Activated CD4-positive, alpha-beta T cell treated with anti-CD3 and anti-CD28 coated beads, Interleukin-2, amount 50 U/mL, for 24 hours (primary cell): ENCODE measurements at regions not wholly inside any gene's neighbourhood (a gene's known extent, or its start where the extent isn't known, plus 50 kb on each side); places are given as distances from the start of the nearest gene placed in this dataset.
"Not testable (repeated sequence)": the region's sequence is repeated elsewhere in the genome, so short reads cannot be mapped to it uniquely, and the experiment has no call there.

Source experiments
- DNase-seq, 2 donors: peaks; one replicate each; pipeline ENCODE4 v3.0.0-alpha.2; 2020; ENCODE audit warnings: low read depth in 1 of 2, low spot score in 1 of 2

- not testable (repeated sequence) for DNase-seq
Measured at GRCh38 chr15:91655563-91656290, 197.8 kb upstream of the SLCO3A1 start.

- DNase-seq = no peak
Measured at GRCh38 chr15:91660174-91660649, 193.3 kb upstream of the SLCO3A1 start.

DNA sequence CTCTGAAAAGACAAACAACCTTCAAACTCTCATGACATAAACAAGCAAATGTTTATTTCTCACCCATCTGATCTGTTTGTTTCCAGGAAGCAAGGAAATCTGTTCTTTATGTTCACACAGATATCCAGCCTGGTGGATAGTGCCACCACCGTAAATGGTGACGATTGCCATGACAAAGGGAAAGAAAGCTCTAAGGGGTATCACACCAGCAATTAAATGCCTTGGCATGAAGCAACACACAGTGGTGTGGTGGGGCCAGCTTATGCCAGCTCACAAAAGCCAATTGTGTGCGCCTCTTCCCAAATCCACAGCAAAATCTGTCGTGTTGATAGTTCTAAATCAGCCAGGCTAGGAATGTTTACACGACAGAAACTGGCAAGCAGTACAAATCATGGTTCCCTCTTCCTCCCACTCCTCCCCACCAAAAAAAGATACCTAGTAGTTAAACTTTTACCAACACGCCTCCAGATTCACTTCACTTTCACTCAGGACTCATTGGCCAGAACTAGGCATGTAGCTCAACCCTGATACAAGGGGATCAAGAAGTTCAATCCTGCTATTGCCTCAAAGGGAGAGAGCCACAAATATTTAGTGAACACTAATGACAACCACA, 189.2 kb upstream of the SLCO3A1 start:
- DNase-seq = no peak

- DNase-seq = no peak
Measured at GRCh38 chr15:91665212-91665611, 188.3 kb upstream of the SLCO3A1 start.

DNA sequence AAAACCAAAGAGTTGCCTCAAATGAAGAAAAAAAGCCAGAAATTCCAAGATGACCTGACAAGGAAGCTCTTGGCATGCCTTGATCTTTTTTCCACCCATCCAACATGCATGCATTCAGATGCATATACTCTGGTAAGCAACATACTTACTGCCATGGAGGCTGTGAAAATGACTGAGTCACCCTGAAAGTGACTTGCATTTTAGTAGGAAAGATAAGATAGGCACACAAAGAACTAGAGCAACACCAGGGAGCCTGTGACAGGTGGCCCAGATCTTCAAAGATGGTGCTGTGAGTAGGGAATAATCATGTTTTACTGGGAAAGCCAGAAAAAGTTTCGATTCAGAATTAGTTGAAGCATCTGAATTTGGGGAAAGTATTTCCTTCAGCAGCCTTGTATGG, 185.1 kb upstream of the SLCO3A1 start:
- DNase-seq = no peak

DNA sequence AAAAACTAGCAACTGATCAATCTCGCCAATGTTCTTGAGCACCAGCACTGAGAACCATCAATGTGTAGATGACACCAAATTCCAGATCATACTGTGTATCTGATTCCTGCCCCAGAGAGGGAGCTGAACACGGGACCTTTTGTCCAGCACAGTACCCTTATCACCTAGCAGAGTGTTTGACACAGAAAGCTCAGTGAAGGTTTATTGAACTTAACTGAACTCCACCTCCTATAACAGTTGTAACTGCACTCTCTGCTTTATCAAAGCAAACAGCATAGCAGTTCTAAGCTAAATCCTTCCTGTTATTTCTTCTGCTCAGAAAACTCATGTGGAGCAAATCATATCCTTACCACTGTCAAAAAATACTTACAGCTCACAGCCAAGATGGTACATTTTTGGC, 183.4 kb upstream of the SLCO3A1 start:
- no peak for DNase-seq

DNA sequence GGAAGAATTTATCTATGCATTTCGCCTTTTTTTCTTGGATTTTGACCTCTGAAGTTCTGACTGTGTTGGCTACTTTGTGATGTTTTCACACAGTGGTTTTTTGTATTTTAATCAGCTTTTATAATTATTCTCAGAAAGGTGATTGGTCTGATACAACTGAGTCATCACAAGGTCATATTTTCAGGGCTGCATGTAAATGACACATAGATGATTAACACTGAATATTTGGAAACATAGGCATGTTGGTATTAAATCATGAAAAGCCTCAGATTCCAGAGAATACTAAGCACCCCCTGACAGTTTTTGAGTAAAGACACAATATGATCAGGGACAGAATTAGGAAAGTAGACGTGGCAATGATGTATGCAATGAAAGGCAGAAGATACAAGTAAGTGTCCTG, 175.5 kb upstream of the SLCO3A1 start:
- DNase-seq = no peak

DNA sequence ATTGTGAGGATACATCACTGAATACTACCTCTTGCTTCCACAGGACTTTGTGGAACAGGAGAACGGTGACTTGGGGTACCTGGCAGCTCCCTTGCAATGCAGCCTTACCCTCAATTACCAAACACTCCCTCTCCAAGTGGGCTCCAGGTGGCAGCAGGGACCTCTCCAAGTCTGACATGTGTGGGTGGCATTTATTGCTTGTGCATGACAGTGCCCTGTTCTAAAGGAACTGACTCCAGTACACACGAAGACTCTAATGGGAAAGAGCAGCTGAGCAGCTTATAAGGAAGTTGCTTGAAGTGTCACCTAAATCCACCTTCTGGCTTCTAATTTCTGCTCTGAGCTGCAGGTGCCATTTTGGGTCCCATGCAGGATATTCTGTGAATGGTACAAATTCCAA, 174.1 kb upstream of the SLCO3A1 start:
- no peak for DNase-seq

DNA sequence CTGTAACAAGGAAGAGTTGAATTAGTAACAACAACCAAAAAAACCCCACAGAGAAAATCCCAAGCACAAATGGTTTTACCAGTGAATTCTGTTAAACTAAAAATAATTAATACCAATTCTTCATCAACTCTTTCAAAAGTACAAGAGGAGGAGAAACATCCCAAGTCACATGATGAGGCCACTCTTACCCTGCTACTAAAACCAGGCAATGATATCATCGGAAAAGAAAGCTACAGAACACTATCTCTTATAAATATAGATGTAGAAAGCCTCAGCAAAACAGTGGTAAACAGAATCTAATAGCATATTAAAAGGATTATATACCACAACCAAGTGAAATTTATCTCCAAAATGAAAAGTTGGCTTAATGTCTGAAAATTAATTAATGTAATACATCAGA, 168.1 kb upstream of the SLCO3A1 start:
- DNase-seq = no peak

DNA sequence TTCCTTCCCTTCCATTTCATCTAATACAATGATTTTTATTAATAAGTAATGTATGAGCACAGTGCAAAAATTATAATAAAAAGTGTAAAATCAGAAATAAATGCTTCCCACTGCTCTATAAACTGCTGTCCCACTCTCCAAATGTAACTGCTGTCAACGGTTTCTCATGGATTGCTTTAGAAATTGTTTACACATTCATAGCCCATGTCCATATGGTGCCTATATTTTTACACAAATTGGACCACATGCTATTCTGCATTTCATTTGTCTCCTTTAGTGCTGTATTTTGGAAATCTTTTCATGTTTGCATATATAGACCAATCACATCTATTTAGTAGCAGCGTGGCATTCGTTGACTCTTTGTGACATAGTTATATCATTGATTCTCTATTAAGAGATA, 164.7 kb upstream of the SLCO3A1 start:
- DNase-seq = no peak

- DNase-seq = no peak
Measured at GRCh38 chr15:91689377-91689776, 164.1 kb upstream of the SLCO3A1 start.

- DNase-seq = no peak
Measured at GRCh38 chr15:91692596-91692995, 160.9 kb upstream of the SLCO3A1 start.

- DNase-seq = no peak
Measured at GRCh38 chr15:91694131-91694830, 159.2 kb upstream of the SLCO3A1 start.

DNA sequence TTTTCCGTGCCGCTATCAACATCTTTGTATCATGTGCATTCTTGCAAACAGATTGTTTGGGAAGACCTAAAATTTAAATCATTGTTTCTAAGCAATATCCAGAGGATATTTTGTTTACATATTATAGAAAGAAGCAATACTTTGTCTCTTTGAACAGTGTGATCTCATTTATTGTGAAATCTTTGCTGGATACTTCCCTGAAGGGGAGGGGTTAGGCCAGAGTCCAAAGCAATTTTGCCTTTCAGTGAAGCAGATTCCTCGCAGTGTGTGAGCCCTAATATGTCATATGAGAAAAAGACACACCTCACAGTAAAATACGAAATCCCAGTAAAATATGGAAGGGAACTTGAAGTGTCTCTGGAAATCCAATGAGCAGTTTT, 158.7 kb upstream of the SLCO3A1 start:
- DNase-seq = no peak

DNA sequence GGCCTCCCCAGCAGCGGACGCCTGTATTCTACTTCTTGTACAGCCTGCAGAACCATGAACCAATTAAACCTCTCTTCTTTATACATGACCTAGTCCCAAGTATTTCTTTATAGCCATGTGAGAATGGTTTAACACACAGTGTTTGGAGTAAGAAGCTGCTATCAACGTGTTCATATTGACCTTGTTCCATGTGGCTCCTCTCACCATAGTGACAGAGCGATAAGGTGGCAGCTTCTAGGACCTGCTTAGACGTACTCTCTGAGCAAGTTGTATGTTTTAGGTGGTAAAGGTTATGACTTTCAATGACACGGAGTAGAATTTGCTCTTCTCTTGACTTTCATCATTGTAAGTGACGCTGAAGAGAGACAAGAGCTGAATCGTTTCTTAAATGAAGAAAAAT, 157.7 kb upstream of the SLCO3A1 start:
- DNase-seq = no peak

- DNase-seq = no peak
Measured at GRCh38 chr15:91696981-91697380, 156.5 kb upstream of the SLCO3A1 start.

DNA sequence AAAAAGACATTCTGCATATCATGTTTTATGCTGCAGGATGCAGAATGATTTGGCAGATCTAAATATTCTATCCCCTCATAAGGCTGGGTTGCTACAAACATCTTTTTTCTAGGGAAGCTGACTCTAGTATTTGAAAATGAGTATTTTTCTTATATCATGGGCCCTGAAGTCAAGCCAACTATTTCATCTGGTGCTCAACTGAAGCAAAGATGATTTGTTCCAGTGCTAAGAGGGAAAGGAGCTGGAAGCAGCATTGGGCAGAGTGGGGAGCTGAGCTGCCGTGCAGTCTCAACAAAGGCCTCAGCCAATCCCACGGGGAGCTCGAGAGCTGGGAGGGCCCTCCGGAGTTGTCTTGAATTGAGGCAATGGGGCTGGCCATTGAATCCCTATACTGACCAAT, 155.3 kb upstream of the SLCO3A1 start:
- DNase-seq = no peak

GRCh38 chr15:91699741-91700140, 153.8 kb upstream of the SLCO3A1 start:
- no peak for DNase-seq

GRCh38 chr15:91703274-91703673, 150.2 kb upstream of the SLCO3A1 start:
- DNase-seq = no peak

DNA sequence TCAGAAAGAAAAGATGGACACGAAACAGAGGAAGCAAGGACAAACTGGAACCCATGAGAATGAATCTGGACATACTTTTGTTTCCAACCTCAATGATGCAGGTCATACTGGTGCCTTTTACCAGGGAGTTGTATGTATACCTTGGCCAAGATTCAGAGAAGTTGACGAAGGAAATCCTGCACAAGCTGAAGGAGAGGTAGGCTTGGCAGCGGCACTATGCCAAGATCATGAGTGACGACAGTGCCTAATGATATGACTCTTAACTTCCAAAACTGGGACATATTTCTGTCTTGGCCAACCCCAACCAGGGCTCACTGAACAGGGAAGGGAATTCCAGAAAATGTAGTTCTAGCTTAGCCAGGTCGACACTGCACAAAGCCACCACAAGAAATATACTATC, 149.2 kb upstream of the SLCO3A1 start:
- no peak for DNase-seq

DNA sequence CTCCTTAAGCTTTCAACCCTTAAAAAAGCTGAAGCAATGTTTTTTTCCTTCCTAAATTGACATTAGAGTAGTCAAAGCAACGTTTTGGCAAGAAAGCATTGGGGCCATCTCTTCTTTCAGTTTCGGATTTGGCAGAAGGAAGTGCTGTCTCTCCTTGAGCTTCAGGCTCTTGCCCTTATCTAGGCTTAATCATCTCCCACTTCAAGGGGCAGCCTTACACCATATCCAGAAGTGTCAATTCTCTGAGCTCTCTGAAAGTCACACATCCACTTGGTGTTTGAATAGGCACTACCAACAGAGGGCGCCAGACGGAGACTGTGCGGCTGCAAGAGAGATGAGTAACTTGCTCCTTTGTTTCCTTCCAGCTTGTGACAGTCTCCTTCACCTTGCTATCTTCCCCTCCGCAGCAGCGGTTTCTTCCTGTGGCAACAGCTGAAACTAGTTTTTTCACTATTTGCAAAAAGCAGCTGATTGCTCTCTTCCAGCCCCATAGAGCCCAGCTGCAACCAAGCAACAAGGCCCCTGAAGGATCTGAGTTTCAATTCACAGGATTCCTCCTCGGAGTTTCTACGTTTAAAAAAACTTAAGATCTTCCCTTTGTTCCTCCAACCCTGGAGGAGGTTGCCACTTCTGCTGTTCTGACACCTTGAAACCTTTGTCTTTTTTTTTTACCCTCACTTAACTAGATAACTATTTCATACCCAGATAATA, 147.0 kb upstream of the SLCO3A1 start:
- peak; percentile 55 to 89 for DNase-seq
